Bronchial epithelial cell (primary cell): ENCODE measurements at regions not wholly inside any gene's neighbourhood (a gene's known extent, or its start where the extent isn't known, plus 50 kb on each side); places are given as distances from the start of the nearest gene placed in this dataset.

Experiments used
- DNase-seq: peaks from one replicate; pipeline ENCODE4 v3.0.0-alpha.2; 2010; ENCODE audit warnings: low read depth
- FAIRE-seq: peaks from 2 replicates; lab custom pipeline; 2011; peaks lifted over from hg19 to GRCh38; lab: Jason Lieb, UNC
- H3K27me3 ChIP-seq: 2 replicates; pipeline ENCODE4 v1.5.1; 2011; ENCODE audit warnings: low read length; ENCODE audit not compliant: control insufficient read depth, insufficient read depth
- H3K36me3 ChIP-seq: 2 replicates; pipeline ENCODE4 v1.5.1; 2011; ENCODE audit warnings: low read length; ENCODE audit not compliant: control insufficient read depth, insufficient read depth
- H3K4me3 ChIP-seq: 2 replicates; pipeline ENCODE4 v1.5.1; 2011; ENCODE audit warnings: mild to moderate bottlenecking, low read depth, low read length, control low read depth
- CTCF ChIP-seq: IDR thresholded peaks from 2 replicates; pipeline ENCODE4 v1.5.1; 2011; ENCODE audit warnings: mild to moderate bottlenecking, moderate library complexity, low read length, control low read depth, inconsistent platforms; ENCODE audit not compliant: insufficient read depth, severe bottlenecking

DNA sequence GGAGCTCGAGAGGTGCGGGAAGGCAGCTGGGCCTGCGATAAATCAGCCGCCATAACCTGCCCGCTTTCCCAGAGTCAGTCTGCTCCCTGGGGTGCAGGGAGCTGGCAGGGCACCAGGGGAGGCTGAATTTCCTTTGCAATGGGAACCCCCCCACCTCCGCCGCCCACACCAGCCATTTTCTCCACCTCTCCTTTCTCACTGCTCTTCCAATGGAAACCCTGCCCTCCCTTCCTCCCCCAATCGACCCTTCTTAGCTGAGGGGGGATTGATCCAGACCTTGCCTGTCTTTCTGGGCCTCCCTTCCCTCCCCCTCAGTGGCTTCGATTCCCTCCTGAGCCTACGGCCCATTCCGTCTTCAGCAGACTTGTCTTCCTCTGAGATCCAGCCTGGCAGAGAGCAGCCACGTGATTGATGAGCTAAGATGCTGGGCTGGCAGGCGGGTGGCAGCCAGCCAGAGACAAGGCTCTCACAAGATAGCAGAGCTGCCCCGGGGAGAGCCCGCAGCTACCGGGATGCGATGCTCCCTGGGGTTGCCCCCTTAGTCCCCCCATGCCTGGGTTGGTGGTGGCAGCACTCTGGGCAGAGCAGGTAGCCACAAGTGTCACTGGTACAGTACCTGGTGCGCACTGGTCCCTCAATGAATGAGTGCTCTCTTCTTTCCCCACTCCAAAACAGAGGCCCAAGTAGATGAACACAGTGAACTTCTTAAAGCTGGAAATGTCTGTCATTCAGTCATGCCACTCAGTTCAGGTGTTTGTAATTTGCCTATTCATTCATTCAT is 53.7 kb upstream of the FABP6 start:
- H3K36me3 ChIP-seq = no peaks in the 10 kb centered on the region
- no peaks in the 10 kb centered on the region for H3K27me3 ChIP-seq
- DNase-seq (no peak), FAIRE-seq (no peak)
- no peak for TF ChIP-seq CTCF
- H3K4me3 ChIP-seq = no peak overlapping the region

DNA sequence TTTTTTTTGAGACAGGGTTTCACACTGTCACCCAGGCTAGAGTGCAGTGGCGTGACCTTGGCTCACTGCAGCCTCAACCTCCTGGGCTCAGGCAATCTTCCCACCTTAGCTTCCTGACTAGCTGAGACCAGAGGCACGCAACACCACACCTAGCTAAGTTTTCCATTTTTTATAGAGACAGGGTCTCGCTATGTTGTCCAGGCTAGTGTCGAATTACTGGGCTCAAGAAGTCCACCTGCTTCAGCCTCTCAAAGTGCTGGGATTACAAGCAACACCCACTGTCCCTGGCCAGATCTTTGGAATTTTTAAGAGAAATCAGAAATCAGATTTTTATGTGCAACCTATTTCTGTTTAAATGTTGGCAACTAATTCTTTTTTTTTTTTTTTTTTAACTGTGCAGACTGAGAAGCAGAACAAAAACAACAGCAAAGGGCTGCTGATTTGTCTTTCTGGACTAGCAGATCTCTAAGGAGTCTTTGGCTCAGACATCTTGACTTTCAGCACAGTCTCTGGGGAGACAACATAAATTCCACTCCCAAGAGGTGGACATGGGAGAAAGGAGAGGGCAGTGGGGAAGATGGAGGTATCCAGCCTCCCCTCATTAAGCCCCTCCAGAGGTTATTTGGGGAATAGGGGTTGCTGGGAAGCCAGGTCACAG is 54.4 kb upstream of the FABP6 start:
- DNase-seq = no peak
- no peak for FAIRE-seq
- Histone ChIP-seq H3K4me3 (no peak overlapping the region), H3K36me3 (no peaks in the 10 kb centered on the region), H3K27me3 (no peaks in the 10 kb centered on the region)
- no peak for TF ChIP-seq CTCF

- DNase-seq = no peak
- FAIRE-seq = no peak
- no peak for TF ChIP-seq CTCF
- Histone ChIP-seq H3K27me3 (no peaks in the 10 kb centered on the region), H3K4me3 (no peak overlapping the region), H3K36me3 (no peaks in the 10 kb centered on the region)
Measured at GRCh38 chr5:160174290-160174689, 55.0 kb upstream of the FABP6 start.

- no peaks in the 10 kb centered on the region for H3K27me3 ChIP-seq
- TF ChIP-seq CTCF = no peak
- no peaks in the 10 kb centered on the region for H3K36me3 ChIP-seq
- FAIRE-seq (no peak), DNase-seq (peak; percentile 34)
- no peak overlapping the region for H3K4me3 ChIP-seq
Measured at GRCh38 chr5:160171666-160172065, 52.4 kb upstream of the PWWP2A start.

DNA sequence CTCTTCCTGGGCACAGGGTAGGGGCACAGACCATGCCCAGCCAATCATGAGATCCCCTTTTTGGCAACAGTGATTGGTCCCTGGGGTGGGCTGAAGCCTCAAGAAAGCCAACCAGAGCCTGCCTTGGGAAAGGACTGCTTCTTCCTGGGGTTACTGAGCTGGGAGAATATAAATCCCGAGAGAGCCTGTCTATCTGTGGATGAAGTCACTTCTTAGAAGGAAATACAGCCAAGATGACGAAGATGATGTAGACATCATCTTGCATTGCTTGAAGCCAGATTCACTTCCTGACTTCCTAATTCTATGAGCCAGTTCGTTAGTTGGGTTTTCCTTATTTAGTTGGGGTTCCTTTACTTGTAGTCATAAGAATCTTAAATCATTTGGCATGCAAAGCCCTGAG is 50.1 kb upstream of the PWWP2A start:
- no peak for FAIRE-seq
- Histone ChIP-seq H3K27me3 (no peaks in the 10 kb centered on the region), H3K4me3 (no peak overlapping the region), H3K36me3 (no peaks in the 10 kb centered on the region)
- DNase-seq = peak; percentile 77
- TF ChIP-seq CTCF = no peak
